GM21528 (cell line): ENCODE measurements at regions not wholly inside any gene's neighbourhood (a gene's known extent, or its start where the extent isn't known, plus 50 kb on each side); places are given as distances from the start of the nearest gene placed in this dataset.

Source experiments
- ATAC-seq: cut with Tn5 transposase; IDR thresholded peaks from one replicate; pipeline ENCODE4 v1.9.1; 2021; ENCODE audit warnings: mild to moderate bottlenecking, moderate library complexity; ENCODE audit not compliant: unreplicated experiment, low FRiP score

GRCh38 chr1:226816576-226816975 is 53.8 kb upstream of the PSEN2 start:
- ATAC-seq: no peak

DNA sequence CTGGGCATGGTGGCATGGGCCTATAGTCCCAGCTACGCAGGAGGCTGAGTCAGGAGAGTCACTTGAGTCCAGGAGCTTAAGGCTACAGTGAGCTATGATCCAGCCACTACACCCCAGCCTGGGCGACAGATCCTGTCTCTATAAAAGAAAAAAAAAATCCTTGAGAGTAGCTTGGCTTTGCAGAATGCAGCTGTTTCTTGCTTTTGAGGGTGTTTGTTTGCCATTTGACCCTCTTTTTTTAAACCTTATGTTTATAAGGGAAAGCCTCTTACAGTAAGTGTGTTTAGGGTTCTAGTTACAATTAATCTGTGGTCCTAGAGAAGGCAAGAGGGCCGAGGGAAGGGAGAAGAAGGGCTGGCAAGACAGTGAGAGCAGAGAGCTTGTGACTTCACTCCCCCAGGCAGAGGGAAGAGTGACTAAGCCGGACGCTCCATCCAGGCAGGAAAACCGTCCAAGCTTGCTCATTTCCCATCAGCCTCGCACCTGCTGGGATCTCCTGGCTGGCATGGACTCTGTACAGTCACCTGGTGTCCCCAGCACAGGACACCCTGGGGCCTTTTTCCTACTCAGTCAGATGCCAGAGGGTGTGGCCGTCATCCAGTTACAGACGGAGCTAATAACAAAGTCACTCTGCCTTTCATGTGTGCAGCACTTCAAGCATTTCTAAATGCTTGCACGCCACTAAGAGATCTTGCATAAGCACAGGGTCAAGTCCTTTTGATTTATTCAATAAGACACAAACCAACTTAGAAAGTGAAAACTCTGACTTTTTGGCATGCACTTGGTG is 55.5 kb upstream of the PSEN2 start:
- no peak for ATAC-seq

GRCh38 chr1:226813671-226814591 is 56.5 kb upstream of the PSEN2 start:
- ATAC-seq: no peak

GRCh38 chr1:226810681-226811080 is 59.7 kb upstream of the PSEN2 start:
- no peak for ATAC-seq

DNA sequence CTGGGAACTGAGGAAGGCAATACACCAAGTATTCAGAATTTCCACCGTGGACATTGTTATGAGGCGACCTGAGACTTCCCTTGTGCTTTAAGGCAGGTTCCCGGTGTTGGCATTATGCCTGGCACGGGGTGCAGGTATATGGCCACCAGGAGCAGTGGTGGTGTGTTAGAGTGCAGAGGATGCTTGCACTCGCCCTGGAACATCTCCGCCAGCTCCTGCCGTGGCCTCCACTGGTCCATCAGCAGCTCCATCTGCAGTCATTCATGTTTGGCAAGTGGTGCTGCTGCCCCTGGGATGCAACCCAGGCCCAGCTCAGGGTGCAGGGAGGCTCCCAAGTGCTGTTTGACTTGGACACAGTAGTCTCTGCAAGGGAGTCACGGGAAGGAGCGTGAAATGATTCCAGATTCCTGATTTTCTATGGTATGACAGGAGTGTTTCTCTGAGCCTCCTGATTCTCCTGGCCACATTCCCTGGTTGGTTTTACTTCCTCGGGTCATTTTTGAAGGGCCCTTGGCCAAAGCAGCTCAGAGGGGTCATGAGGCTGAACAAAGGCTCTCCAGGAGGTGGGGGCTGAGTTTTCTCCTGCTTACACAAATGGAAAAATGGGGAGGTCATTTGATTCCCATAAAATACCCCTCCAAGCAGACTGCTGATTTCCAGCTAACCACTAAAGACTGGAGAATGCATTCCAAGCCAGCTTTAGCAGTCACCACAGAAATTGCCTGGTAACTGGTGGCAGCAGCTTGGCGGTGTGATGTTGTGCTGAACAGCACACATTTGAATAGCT is 60.4 kb upstream of the PSEN2 start:
- ATAC-seq: no peak

DNA sequence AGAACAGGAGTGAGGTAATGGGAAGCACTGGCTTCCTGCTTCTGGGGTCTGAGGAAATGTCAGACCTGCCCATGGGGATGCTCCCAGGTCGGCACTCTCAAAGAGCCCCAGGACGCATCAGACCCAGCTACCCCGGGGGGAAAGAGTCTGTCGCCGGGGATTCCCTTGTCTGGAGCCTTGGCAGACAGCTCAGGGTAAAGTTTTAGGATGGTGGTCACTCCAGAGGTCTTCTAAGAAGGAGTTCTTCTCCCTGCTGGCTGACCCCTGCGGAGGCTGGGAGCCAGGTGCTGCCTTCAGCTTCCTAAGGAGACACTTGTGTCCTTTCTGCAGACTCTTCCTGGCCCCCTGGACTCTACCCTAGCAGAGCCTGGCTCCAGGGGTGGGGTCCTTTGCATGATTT is 61.9 kb upstream of the PSEN2 start:
- ATAC-seq: no peak

DNA sequence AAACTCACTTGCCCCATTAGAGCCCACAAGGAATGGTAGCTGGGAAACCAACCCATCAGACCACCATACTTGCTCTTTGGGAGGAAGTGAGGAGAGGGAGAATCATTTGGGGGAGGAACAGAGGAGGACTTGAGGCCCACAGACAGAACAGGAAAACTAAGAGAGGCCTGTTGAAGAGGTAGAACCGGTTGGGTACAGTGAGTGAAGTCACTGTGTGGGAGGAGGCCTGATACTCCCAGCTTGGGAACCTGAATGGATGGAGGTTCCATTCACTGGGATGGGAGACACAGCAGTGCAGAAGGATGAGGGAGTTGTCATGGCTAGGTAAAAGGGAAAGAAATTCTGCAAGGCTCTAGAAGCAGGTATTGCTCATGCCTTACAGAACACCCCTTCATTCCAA is 63.4 kb upstream of the PSEN2 start:
- ATAC-seq: no peak

DNA sequence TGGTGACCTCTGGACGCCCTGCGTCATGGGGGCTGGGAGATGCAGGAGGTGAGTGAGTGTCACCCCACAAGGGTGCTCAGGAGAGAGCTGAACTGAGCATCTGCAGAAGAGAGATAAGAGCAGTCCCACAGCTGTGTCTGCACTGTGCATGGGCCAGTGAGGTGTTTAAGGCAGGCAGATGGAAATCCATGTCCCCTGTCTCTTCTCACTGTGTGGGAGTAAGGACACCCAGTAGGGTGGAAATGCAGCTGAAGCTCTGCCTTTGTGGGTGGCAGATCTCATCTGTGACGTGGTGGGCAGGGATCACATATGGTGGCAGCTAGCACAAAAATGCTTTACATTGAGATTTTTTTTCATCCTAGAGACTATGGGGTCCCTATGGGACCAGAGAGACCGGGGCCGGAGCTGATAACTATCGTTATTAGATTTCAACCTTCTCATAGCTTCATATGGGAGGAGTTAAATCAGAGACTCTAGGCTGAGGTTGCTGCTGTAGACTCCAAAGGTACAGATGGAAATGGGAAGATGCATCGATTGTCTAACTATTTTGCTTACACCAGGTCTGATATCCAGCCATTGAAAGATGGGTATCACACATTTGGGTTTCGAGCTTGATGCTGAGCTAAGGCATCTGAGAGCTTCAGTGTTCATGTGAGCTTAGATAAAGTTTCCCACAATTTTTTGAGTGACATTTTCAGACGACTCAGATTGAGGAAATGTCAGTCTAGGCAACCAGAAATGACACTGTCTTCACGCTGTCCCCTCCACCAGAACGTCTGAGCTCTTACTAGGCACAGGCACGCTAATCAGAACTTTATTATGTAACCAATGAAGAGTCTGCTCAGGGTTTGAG is 65.3 kb upstream of the PSEN2 start:
- ATAC-seq: no peak

DNA sequence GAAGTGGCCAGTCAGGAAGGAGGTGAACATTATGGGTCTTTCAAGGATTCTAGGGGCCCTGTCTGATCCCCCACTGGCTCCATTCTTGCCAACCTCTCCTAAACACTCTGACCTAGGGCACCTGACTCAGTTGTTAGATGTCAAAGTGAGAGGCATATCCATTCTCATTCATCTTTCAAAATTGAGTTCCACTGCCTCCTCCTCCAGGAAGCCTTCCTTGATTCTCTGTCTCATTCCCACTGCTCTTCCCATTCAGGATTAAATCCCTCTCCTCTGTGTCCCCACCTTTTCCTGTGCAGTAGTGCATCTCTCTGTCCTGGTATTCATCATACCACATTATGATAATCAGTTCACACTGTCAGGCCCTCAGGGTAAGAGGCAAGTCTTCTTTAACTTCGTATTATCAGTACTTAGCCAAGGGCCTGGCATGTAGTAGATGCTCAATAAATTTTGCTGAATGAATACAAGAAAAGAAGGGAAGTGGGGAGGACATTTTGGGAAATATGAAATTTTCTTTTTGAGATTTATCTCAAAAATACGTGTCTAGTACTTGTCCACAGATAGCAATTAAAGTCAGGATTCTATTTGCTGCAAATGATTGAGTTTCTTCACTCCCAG is 61.8 kb upstream of the ITPKB start:
- no peak for ATAC-seq

- no peak for ATAC-seq
Observed at GRCh38 chr1:226799634-226800281, 60.7 kb upstream of the ITPKB start.

- ATAC-seq: peak; percentile 74
Observed at GRCh38 chr1:226798427-226799411, 59.6 kb upstream of the ITPKB start.

- ATAC-seq: no peak
Observed at GRCh38 chr1:226797151-226797550, 58.1 kb upstream of the ITPKB start.

- ATAC-seq: no peak
Observed at GRCh38 chr1:226793620-226794276, 54.7 kb upstream of the ITPKB start.

DNA sequence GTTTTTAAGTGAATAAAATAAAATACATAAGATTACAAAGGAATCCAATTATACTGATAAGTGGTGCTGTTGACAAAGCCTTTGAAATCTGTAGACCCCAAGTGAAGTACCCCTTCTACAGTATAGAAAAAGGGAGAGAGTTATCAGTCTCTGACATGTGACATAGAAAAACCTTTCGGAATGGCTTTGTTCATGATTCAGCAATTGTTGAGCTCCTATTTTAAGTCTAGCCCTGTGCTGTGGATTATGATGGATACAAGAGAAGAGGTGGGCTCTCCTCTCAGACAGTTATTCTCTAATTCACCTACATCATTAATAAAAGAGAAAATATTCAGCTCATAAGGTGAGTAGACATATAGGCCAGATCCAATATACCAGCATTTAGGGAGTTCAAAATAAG is 53.3 kb upstream of the ITPKB start:
- ATAC-seq: no peak

GRCh38 chr1:226790545-226791181 is 51.6 kb upstream of the ITPKB start:
- no peak for ATAC-seq

DNA sequence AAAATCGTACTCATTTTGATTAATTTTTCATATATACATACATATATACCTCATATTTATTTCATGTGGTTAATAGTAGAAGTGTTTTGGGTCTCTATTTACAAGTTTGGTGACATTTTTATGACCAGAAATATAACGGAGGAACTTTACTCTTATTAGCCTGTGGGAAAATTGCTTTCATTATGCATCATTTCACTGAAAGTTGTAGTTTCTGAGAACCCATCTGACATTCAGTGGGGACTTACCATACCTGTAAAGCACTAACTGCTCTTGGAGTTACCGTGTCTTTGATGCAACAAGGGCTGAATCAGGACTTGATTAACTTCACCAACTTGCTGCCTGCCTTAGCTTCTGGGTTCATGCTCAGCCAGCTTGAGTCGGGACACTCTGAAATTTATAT is 49.9 kb upstream of the ITPKB start:
- ATAC-seq: no peak
